OCI-LY1 (cell line): ENCODE measurements at regions not wholly inside any gene's neighbourhood (a gene's known extent, or its start where the extent isn't known, plus 50 kb on each side); places are given as distances from the start of the nearest gene placed in this dataset.
A peak's percentile ranks its signal among the peaks of the same experiment; 100 is the strongest.

Experiments
- CTCF ChIP-seq: fragments of 200-600 bp; sonication (generic), shearing (Covaris generic); IDR thresholded peaks from 2 replicates; pipeline ENCODE4 v1.5.1; 2017; ENCODE audit warnings: mild to moderate bottlenecking, antibody characterized with exemption, low read length, moderate library complexity, mixed read lengths
- EZH2 ChIP-seq: fragments of 200-600 bp; sonication (generic), shearing (Covaris generic); IDR thresholded peaks from 2 replicates; pipeline ENCODE4 v1.8.0; 2017; ENCODE audit warnings: borderline replicate concordance, mixed run types, mild to moderate bottlenecking, antibody characterized with exemption, low read length, moderate library complexity, mixed read lengths

GRCh38 chr4:149264093-149264733 is 551.4 kb downstream of the IQCM start:
- TF ChIP-seq CTCF (peak; percentile 73), EZH2 (no peak)
